Transverse colon (tissue), 4 donors: ENCODE measurements at regions not wholly inside any gene's neighbourhood (a gene's known extent, or its start where the extent isn't known, plus 50 kb on each side); places are given as distances from the start of the nearest gene placed in this dataset.

Source experiments
- DNase-seq: peaks from one replicate; pipeline ENCODE4 v3.0.0-alpha.2; 2019
- H3K27ac ChIP-seq, 4 donors: fragments of 200-600 bp; sonication (generic); 2 replicates each; pipeline ENCODE4 v1.5.1; 2016 to 2018; ENCODE audit warnings: inconsistent platforms in 4 of 4
- H3K27me3 ChIP-seq: fragments of 200-600 bp; sonication (generic); 2 replicates; pipeline ENCODE4 v1.5.1; 2017; ENCODE audit warnings: inconsistent platforms
- H3K36me3 ChIP-seq, 4 donors: fragments of 200-600 bp; sonication (generic); 2 replicates each; pipeline ENCODE4 v1.5.1; 2017 to 2019; ENCODE audit warnings: inconsistent platforms in 4 of 4
- H3K4me1 ChIP-seq, 4 donors: fragments of 200-600 bp; sonication (generic); 2 replicates each; pipeline ENCODE4 v1.5.1; 2017 to 2020; ENCODE audit warnings: inconsistent platforms in 4 of 4
- H3K4me3 ChIP-seq, 4 donors: fragments of 200-600 bp; sonication (generic); 1 replicate in 1 of 4; 2 replicates in 3 of 4; pipeline versions ENCODE4 v1.5.1 to v1.6.1; 2017 to 2019; ENCODE audit warnings: inconsistent platforms in 4 of 4
- H3K9me3 ChIP-seq, 2 donors: fragments of 200-600 bp; sonication (generic); 2 replicates each; pipeline ENCODE4 v1.5.1; 2017 to 2019; ENCODE audit warnings: inconsistent platforms in 2 of 2
- EP300 ChIP-seq: sonication (generic); formaldehyde crosslinking; IDR thresholded peaks from one replicate; pipeline ENCODE4 v1.6.1; 2017; ENCODE audit warnings: antibody characterized with exemption, low read depth
- POLR2A ChIP-seq: fragments of 450-650 bp; IDR thresholded peaks from one replicate; pipeline ENCODE4 v1.6.1; 2016; ENCODE audit warnings: antibody characterized with exemption, mild to moderate bottlenecking, moderate library complexity
- POLR2AphosphoS5 ChIP-seq, 3 donors: sonication (generic); formaldehyde crosslinking; IDR thresholded peaks; one replicate each; pipeline ENCODE4 v1.6.1; 2016; ENCODE audit warnings: antibody characterized with exemption in 3 of 3
- WGBS, 2 donors: methylation state at CpG; one replicate each; pipeline ENCODE4 v1.1.5; 2018; ENCODE audit warnings: low coverage in 1 of 2; 5-methylcytosine and 5-hydroxymethylcytosine counted together
- in situ Hi-C, 4 donors: fragments of 200-750 bp; cut with MboI; loops; one replicate each; pipeline versions ENCODE4 v1.15.0 to v1.15.1; 2017; ENCODE audit warnings: low sequenced_read_pairs in 3 of 4, low pct_ligation_motif_present in 1 of 4, low pct_unique_long_range_greater_than_20kb in 1 of 4
- intact Hi-C: fragments of 100-400 bp; cut with DNase I; formaldehyde crosslinking; loops from one replicate; pipeline ENCODE4 v1.15.1; 2023; ENCODE audit warnings: low total_unique reads
- TF ChIP-seq, protein P1 (sequence below), 5 experiments: fragments of 200-600 bp in 3 of 5; fragments of 450-650 bp in 2 of 5; sonication (generic) in 3 of 5; IDR thresholded peaks; 1 replicate in 2 of 5; 2 replicates in 3 of 5; pipeline ENCODE4 v1.5.1; 2016 to 2017; ENCODE audit warnings: antibody characterized with exemption in 5 of 5, inconsistent platforms in 3 of 5, mild to moderate bottlenecking in 2 of 5, moderate library complexity in 1 of 5

DNA sequence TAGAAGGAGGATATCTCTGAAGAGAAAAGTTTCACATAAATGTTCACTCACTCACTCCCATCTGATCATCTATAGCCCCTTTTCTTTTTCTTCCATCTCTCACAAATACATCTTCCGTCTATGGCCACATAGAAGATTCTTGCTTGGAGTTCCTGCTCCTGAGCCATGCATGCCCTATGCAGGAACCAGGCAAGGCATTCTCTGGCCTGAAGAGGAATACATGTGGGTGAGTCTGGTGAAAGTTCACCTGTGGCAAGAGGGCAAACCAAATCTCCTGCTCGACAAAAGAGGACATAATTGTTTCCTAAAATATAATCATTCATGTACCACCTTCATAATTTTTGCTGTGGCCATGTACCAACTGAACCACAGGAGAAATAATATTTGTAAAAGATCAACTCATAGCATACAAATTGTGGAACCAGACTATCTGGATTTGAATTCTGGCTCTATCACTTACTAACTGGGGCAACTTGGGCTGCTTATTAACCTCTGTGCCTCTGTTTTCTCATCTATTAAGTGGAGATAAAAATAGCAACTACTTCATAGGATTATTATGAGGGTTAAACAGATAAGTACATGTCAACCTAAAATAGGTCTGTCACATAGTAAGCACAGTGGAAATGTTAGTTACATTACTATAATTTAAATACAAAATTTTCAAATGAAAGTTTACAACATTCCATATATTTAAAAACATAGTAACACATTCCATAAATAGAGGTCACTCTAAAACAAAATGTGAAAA lies 121.2 kb upstream of the NFIB start:
- DNase-seq, result no peak
- intact Hi-C loops (no loop called here), in situ Hi-C loops (loop anchor here in 1 of 4 donors (10.0 kb wide), 1 partner anchor 1000 kb away; no protein-coding TSS in a partner anchor)
- H3K4me3 ChIP-seq, result no peak overlapping the region
- no peaks in the 10 kb centered on the region for H3K27me3 ChIP-seq
- peaks cover 0 to 4% (median 2%) of the 10 kb centered on the region in 4 donors for H3K4me1 ChIP-seq
- WGBS, 2 donors, result 61 to 63% methylated on average over 2 of the region's 2 CpGs
- H3K36me3 ChIP-seq, result no peaks in the 10 kb centered on the region
- H3K9me3 ChIP-seq, result no peaks in the 10 kb centered on the region
- no peak overlapping the region for H3K27ac ChIP-seq
- TF ChIP-seq POLR2A (no peak), EP300 (no peak), POLR2AphosphoS5 (IDR thresholded peaks at IDR 0.05) (no peak)
- TF ChIP-seq, protein P1, sequence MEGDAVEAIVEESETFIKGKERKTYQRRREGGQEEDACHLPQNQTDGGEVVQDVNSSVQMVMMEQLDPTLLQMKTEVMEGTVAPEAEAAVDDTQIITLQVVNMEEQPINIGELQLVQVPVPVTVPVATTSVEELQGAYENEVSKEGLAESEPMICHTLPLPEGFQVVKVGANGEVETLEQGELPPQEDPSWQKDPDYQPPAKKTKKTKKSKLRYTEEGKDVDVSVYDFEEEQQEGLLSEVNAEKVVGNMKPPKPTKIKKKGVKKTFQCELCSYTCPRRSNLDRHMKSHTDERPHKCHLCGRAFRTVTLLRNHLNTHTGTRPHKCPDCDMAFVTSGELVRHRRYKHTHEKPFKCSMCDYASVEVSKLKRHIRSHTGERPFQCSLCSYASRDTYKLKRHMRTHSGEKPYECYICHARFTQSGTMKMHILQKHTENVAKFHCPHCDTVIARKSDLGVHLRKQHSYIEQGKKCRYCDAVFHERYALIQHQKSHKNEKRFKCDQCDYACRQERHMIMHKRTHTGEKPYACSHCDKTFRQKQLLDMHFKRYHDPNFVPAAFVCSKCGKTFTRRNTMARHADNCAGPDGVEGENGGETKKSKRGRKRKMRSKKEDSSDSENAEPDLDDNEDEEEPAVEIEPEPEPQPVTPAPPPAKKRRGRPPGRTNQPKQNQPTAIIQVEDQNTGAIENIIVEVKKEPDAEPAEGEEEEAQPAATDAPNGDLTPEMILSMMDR (IDR thresholded peaks at IDR 0.05), result no peak

GRCh38 chr9:14434158-14434504 lies 120.2 kb upstream of the NFIB start:
- in situ Hi-C loops (loop anchor here in 1 of 4 donors (10.0 kb wide), 1 partner anchor 999 kb away; no protein-coding TSS in a partner anchor), intact Hi-C loops (no loop called here)
- Histone ChIP-seq H3K27ac (no peak overlapping the region), H3K9me3 (no peaks in the 10 kb centered on the region), H3K4me1 (peaks cover 0 to 4% (median 2%) of the 10 kb centered on the region in 4 donors), H3K36me3 (no peaks in the 10 kb centered on the region), H3K27me3 (no peaks in the 10 kb centered on the region), H3K4me3 (no peak overlapping the region)
- TF ChIP-seq POLR2A (no peak), POLR2AphosphoS5 (IDR thresholded peaks at IDR 0.05) (no peak), EP300 (no peak)
- TF ChIP-seq, protein P1 (IDR thresholded peaks at IDR 0.05), result no peak
- no peak for DNase-seq

GRCh38 chr9:14433351-14434157 lies 119.6 kb upstream of the NFIB start:
- intact Hi-C loops, result no loop called here
- 17 to 36% methylated on average over 11 to 13 of the region's 13 CpGs for WGBS, 2 donors
- Histone ChIP-seq H3K36me3 (no peaks in the 10 kb centered on the region), H3K9me3 (no peaks in the 10 kb centered on the region), H3K4me3 (no peak overlapping the region), H3K27ac (no peak overlapping the region), H3K4me1 (peaks cover 0 to 4% (median 2%) of the 10 kb centered on the region in 4 donors), H3K27me3 (no peaks in the 10 kb centered on the region)
- no peak for TF ChIP-seq EP300
- TF ChIP-seq POLR2AphosphoS5 (IDR thresholded peaks at IDR 0.05), result no peak
- no peak for TF ChIP-seq POLR2A
- TF ChIP-seq, protein P1 (IDR thresholded peaks at IDR 0.05), result no peak
- in situ Hi-C loops, result loop anchor here in 1 of 4 donors (10.0 kb wide), 1 partner anchor 999 kb away; no protein-coding TSS in a partner anchor
- no peak for DNase-seq

DNA sequence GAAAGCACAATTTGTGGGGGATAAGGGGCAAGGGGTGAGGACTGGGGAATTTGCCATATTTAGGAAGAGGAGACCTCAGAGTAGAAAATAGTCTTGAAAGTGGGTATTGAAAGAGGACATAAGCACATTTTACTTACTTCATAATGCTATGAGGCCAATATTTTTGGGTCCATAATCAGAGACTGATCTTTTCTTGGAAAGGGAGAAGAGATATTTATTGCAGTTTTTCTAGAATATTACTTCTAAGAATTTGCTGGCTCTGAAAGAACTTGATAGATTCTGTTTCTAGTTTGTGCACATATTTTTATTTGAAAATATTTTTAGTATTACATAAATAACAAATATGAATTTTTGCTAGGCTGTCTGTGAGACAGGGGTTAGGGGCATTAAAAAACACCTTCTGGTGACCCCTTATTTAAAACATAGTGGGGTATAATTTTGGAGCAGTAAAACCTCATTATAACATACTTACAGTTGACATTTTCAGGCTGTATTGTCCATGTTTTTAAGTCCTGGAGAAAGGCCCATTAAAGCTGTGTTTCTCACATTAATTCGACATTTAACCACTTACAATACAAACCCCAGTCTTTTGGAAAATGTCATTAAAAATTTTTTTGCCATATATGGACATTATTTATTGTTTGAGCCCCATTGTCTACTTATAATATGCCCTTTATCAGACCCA lies 118.9 kb upstream of the NFIB start:
- intact Hi-C loops, result no loop called here
- no peak for DNase-seq
- 54 to 56% methylated on average over 1 of the region's 1 CpG for WGBS, 2 donors
- Histone ChIP-seq H3K4me3 (no peak overlapping the region), H3K4me1 (peaks cover 0 to 5% (median 4%) of the 10 kb centered on the region in 4 donors), H3K27ac (no peak overlapping the region), H3K9me3 (no peaks in the 10 kb centered on the region), H3K27me3 (no peaks in the 10 kb centered on the region), H3K36me3 (no peaks in the 10 kb centered on the region)
- no peak for TF ChIP-seq POLR2A
- TF ChIP-seq EP300, result no peak
- TF ChIP-seq, protein P1 (IDR thresholded peaks at IDR 0.05), result no peak
- no peak for TF ChIP-seq POLR2AphosphoS5 (IDR thresholded peaks at IDR 0.05)
- in situ Hi-C loops, result loop anchor here in 1 of 4 donors (10.0 kb wide), 1 partner anchor 998 kb away; no protein-coding TSS in a partner anchor
